ENCODE measurements at regions not wholly inside any gene's neighbourhood (a gene's known extent, or its start where the extent isn't known, plus 50 kb on each side); places are given as distances from the start of the nearest gene placed in this dataset.

- Histone ChIP-seq H3K4me3 (replicated peaks; ENCODE audit: insufficient read depth, low read length) (peak overlapping the region; percentile 54), H3K27me3 (ENCODE audit: insufficient read depth, poor library complexity, severe bottlenecking) (no peaks in the 10 kb centered on the region), H3K27ac (replicated peaks) (peak overlapping the region; percentile 85)
- TF ChIP-seq SPI1 (IDR thresholded peaks at IDR 0.05; ENCODE audit: borderline replicate concordance, low read depth) (no peak), GABPA (IDR thresholded peaks at IDR 0.05; ENCODE audit: low read depth) (no peak), REST (IDR thresholded peaks at IDR 0.05; ENCODE audit: insufficient replicate concordance, low read depth) (no peak), POLR2AphosphoS5 (IDR thresholded peaks at IDR 0.05; ENCODE audit: low read depth) (no peak), CTCF (IDR thresholded peaks at IDR 0.05; ENCODE audit: insufficient read depth, low read length) (no peak)
- no peak for DNase-seq (ENCODE audit: low read depth in 1 of 2, low spot score in 1 of 2)
These were observed 568.1 kb upstream of the DIPK2B start for GRCh38 chrX:45768666-45769236.

GRCh38 chrX:45766981-45767501, 566.4 kb upstream of the DIPK2B start:
- peak overlapping the region; percentile 54 for H3K4me3 ChIP-seq (replicated peaks; ENCODE audit: insufficient read depth, low read length)
- DNase-seq (ENCODE audit: low read depth in 1 of 2, low spot score in 1 of 2), result peak in 1 of 2 experiments; percentile 23
- no peaks in the 10 kb centered on the region for H3K27me3 ChIP-seq (ENCODE audit: insufficient read depth, poor library complexity, severe bottlenecking)
- peak overlapping the region; percentile 85 for H3K27ac ChIP-seq (replicated peaks)
- TF ChIP-seq REST (IDR thresholded peaks at IDR 0.05; ENCODE audit: insufficient replicate concordance, low read depth) (no peak), CTCF (IDR thresholded peaks at IDR 0.05; ENCODE audit: insufficient read depth, low read length) (no peak), POLR2AphosphoS5 (IDR thresholded peaks at IDR 0.05; ENCODE audit: low read depth) (no peak), SPI1 (IDR thresholded peaks at IDR 0.05; ENCODE audit: borderline replicate concordance, low read depth) (no peak), GABPA (IDR thresholded peaks at IDR 0.05; ENCODE audit: low read depth) (no peak)

- Histone ChIP-seq H3K27me3 (ENCODE audit: insufficient read depth, poor library complexity, severe bottlenecking) (no peaks in the 10 kb centered on the region), H3K4me3 (replicated peaks; ENCODE audit: insufficient read depth, low read length) (peak overlapping the region; percentile 54), H3K27ac (replicated peaks) (peak overlapping the region; percentile 85)
- no peak for DNase-seq (ENCODE audit: low read depth in 1 of 2, low spot score in 1 of 2)
- peak; percentile 36; the same call in 1 of the 2 replicates for TF ChIP-seq POLR2AphosphoS5 (IDR thresholded peaks at IDR 0.05; ENCODE audit: low read depth)
- no peak for TF ChIP-seq REST (IDR thresholded peaks at IDR 0.05; ENCODE audit: insufficient replicate concordance, low read depth)
These were observed 565.1 kb upstream of the DIPK2B start for GRCh38 chrX:45765767-45766166.
